AG04450 (cell line): ENCODE measurements at regions not wholly inside any gene's neighbourhood (a gene's known extent, or its start where the extent isn't known, plus 50 kb on each side); places are given as distances from the start of the nearest gene placed in this dataset.

Experiments
- CTCF ChIA-PET: fragments of 300-600, 350-600 bp; formaldehyde crosslinking; extraction: SDS; loops from one replicate; lab custom pipeline; 2022; ENCODE audit warnings: antibody characterized with exemption, inconsistent platforms; lab: Charles Lee
- POLR2A ChIA-PET: fragments of 350-600 bp; formaldehyde crosslinking; extraction: SDS; loops from one replicate; lab custom pipeline; 2021; ENCODE audit warnings: antibody characterized with exemption, inconsistent platforms; lab: Yijun Ruan, JAX
- DNase-seq: peaks from one replicate; pipeline ENCODE4 v3.0.0-alpha.2; 2011; ENCODE audit warnings: low read depth, low spot score
- H3K27ac ChIP-seq: one replicate; pipeline ENCODE4 v1.5.1; 2012; ENCODE audit warnings: low read depth, low read length, control low read depth
- H3K27me3 ChIP-seq: one replicate; pipeline ENCODE4 v1.6.0; 2012; ENCODE audit warnings: low read length; ENCODE audit not compliant: control insufficient read depth, insufficient read depth
- H3K4me3 ChIP-seq: 2 replicates; pipeline ENCODE4 v1.5.1; 2011; ENCODE audit warnings: mild to moderate bottlenecking, low read depth, low read length, control low read depth
- H3K9me3 ChIP-seq: 2 replicates; pipeline ENCODE4 v1.5.1; 2012; ENCODE audit warnings: low read length; ENCODE audit not compliant: control insufficient read depth, insufficient read depth
- TF ChIP-seq, protein P1 (sequence below): IDR thresholded peaks from 2 replicates; pipeline ENCODE4 v1.5.1; 2011; ENCODE audit warnings: low read depth, low read length, control low read depth, inconsistent platforms

DNA sequence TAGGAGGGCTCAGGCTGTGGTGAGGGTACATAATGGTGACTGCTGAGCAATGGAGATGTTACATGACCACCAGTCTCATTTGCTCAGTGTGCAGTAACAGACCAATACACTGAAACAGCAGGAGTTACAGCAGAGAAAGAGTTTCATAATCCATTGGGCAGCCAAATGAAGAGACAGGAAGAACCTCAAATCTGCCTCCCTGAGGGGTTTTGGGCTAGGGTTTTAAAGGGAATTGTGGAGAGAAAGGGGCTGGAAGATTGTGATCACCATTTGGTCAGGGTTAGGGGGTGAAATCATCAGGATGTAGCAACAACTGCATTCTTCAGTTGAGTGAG, 838.3 kb downstream of the GRID1 start:
- Histone ChIP-seq H3K27me3 (no peaks in the 10 kb centered on the region), H3K4me3 (no peak overlapping the region), H3K27ac (no peak overlapping the region), H3K9me3 (peaks cover 14% of the 10 kb centered on the region)
- ChIA-PET POLR2A (no interaction called here), CTCF (no interaction called here)
- TF ChIP-seq, protein P1, sequence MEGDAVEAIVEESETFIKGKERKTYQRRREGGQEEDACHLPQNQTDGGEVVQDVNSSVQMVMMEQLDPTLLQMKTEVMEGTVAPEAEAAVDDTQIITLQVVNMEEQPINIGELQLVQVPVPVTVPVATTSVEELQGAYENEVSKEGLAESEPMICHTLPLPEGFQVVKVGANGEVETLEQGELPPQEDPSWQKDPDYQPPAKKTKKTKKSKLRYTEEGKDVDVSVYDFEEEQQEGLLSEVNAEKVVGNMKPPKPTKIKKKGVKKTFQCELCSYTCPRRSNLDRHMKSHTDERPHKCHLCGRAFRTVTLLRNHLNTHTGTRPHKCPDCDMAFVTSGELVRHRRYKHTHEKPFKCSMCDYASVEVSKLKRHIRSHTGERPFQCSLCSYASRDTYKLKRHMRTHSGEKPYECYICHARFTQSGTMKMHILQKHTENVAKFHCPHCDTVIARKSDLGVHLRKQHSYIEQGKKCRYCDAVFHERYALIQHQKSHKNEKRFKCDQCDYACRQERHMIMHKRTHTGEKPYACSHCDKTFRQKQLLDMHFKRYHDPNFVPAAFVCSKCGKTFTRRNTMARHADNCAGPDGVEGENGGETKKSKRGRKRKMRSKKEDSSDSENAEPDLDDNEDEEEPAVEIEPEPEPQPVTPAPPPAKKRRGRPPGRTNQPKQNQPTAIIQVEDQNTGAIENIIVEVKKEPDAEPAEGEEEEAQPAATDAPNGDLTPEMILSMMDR: no peak
- no peak for DNase-seq

DNA sequence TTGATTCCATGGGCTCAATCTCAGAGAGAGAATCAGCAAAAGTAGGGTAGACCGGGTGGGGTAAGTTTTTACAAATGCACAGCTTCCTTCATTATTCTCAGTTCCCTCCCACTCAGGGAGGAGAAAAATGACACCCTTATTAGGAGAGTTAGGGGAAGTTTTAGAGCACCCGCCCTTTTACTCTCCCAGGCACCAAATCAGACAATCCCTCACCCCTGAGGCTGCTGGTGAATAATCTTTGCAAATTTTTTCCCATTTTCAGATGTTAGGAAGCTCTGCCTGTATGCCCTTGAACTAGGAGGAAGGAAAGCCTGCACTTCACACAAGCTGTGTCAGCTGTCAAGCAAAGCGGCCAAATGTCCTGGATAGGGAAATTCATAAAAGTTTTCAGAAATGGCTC, 834.9 kb downstream of the GRID1 start:
- DNase-seq: no peak
- Histone ChIP-seq H3K27ac (no peak overlapping the region), H3K9me3 (peaks cover 6% of the 10 kb centered on the region), H3K4me3 (no peak overlapping the region), H3K27me3 (no peaks in the 10 kb centered on the region)
- ChIA-PET CTCF (no interaction called here), POLR2A (no interaction called here)
- TF ChIP-seq, protein P1: no peak

DNA sequence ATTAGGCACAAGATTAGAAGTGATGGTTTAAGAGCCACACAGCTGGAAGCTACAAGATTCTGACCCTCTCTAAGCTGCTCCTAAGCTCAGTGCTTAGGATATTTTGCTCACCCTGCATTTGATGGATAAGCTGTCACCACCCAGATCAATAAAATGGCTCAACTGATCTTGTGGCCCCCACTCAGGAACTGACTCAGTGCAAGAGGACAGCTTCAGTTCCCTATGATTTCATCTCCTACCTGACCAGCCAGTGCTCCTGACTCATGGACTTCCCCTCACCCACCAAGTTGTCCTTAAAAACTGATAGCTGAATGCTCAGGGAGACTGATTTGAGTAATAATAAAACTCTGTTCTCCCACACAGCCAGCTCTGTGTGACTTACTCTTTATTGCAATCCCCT, 833.8 kb downstream of the GRID1 start:
- no peak overlapping the region for H3K27ac ChIP-seq
- TF ChIP-seq, protein P1: no peak
- peaks cover 6% of the 10 kb centered on the region for H3K9me3 ChIP-seq
- no peak for DNase-seq
- CTCF ChIA-PET: no interaction called here
- no peaks in the 10 kb centered on the region for H3K27me3 ChIP-seq
- POLR2A ChIA-PET: no interaction called here
- H3K4me3 ChIP-seq: no peak overlapping the region

DNA sequence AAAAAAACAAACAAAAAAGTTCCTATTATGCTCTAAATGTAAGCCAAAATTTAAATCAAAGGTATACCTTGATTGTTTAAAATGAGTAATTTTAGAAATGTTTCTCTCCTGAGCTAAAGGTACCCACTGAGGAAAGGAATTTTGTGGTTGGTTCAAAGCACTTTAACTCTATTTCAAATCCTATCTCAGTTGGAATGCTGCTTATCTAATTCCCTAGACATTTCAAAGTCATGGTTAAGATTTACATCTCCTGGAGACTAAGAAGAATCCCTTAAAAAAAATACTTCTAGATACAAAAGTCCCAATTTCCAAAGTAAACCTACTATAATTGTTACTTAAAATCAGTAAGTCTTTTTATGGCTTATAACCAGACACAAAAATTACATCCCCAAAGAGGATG, 830.7 kb downstream of the GRID1 start:
- no peak for DNase-seq
- H3K27ac ChIP-seq: no peak overlapping the region
- CTCF ChIA-PET: no interaction called here
- POLR2A ChIA-PET: no interaction called here
- peaks cover 5% of the 10 kb centered on the region for H3K9me3 ChIP-seq
- TF ChIP-seq, protein P1: no peak
- H3K27me3 ChIP-seq: no peaks in the 10 kb centered on the region
- no peak overlapping the region for H3K4me3 ChIP-seq

DNA sequence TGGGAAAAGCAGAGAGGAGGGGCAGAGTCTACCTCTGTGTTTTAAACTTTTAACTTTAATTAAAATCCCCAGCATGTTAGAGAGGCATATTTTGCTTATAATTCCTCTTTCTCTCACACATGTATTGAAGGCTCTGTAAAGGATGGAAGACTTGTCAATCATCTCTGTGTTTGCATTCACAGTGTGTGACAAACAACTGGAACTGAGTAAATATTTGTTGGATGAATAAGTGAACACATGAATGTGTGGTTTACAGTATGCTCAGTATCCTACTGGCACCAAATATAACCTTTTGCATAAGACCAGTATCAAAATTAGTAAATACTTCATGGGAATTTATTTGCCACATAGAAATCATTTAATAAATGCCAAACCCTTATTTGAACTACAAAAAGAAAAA, 829.0 kb downstream of the GRID1 start:
- Histone ChIP-seq H3K9me3 (peaks cover 5% of the 10 kb centered on the region), H3K27me3 (no peaks in the 10 kb centered on the region), H3K27ac (no peak overlapping the region), H3K4me3 (no peak overlapping the region)
- TF ChIP-seq, protein P1: no peak
- ChIA-PET POLR2A (no interaction called here), CTCF (no interaction called here)
- DNase-seq: no peak
